H54 (cell line): ENCODE measurements at regions not wholly inside any gene's neighbourhood (a gene's known extent, or its start where the extent isn't known, plus 50 kb on each side); places are given as distances from the start of the nearest gene placed in this dataset.

Experiments
- DNase-seq: peaks from one replicate; pipeline ENCODE4 v3.0.0; 2011; ENCODE audit warnings: low spot score, mixed read lengths; ENCODE audit not compliant: insufficient read length
- FAIRE-seq: peaks from 3 replicates; lab custom pipeline; 2011; peaks lifted over from hg19 to GRCh38; lab: Jason Lieb, UNC
- POLR2A ChIP-seq: IDR thresholded peaks from 2 replicates; pipeline ENCODE4 v1.6.1; 2011; ENCODE audit warnings: low read depth, mild to moderate bottlenecking, low read length

GRCh38 chr16:35733278-35733965, 2274.0 kb downstream of the TP53TG3F start:
- no peak for TF ChIP-seq POLR2A
- FAIRE-seq (no peak), DNase-seq (no peak)

- no peak for DNase-seq
These were observed 2274.7 kb downstream of the TP53TG3F start for GRCh38 chr16:35733971-35734702.

GRCh38 chr16:35734728-35735402, 2275.5 kb downstream of the TP53TG3F start:
- DNase-seq (no peak), FAIRE-seq (no peak)
- no peak for TF ChIP-seq POLR2A

More at GRCh38 chr16:35733971-35734702, 2274.7 kb downstream of the TP53TG3F start:
- TF ChIP-seq POLR2A = no peak
- FAIRE-seq = no peak

- no peak for TF ChIP-seq POLR2A
- DNase-seq = no peak
- no peak for FAIRE-seq
These were observed 2276.2 kb downstream of the TP53TG3F start for GRCh38 chr16:35735403-35736251.

GRCh38 chr16:35736546-35736945, 2277.1 kb downstream of the TP53TG3F start:
- FAIRE-seq (no peak), DNase-seq (no peak)

GRCh38 chr16:35737076-35737475, 2277.7 kb downstream of the TP53TG3F start:
- no peak for TF ChIP-seq POLR2A
- DNase-seq (no peak), FAIRE-seq (no peak)

More at GRCh38 chr16:35736546-35736945, 2277.1 kb downstream of the TP53TG3F start:
- TF ChIP-seq POLR2A = no peak

- no peak for FAIRE-seq
- no peak for DNase-seq
- no peak for TF ChIP-seq POLR2A
These were observed 2282.1 kb downstream of the TP53TG3F start for GRCh38 chr16:35741546-35741945.

GRCh38 chr16:35743101-35743692, 2283.8 kb downstream of the TP53TG3F start:
- DNase-seq (no peak), FAIRE-seq (no peak)
- TF ChIP-seq POLR2A = no peak

- DNase-seq = no peak
- TF ChIP-seq POLR2A = no peak
- no peak for FAIRE-seq
These were observed 2284.7 kb downstream of the TP53TG3F start for GRCh38 chr16:35744084-35744483.

- no peak for FAIRE-seq
- TF ChIP-seq POLR2A = no peak
- no peak for DNase-seq
These were observed 2285.3 kb downstream of the TP53TG3F start for GRCh38 chr16:35744726-35745125.

- no peak for DNase-seq
- FAIRE-seq = no peak
- TF ChIP-seq POLR2A = no peak
These were observed 2285.8 kb downstream of the TP53TG3F start for GRCh38 chr16:35745191-35745590.

- DNase-seq (no peak), FAIRE-seq (no peak)
- TF ChIP-seq POLR2A = no peak
These were observed 2286.4 kb downstream of the TP53TG3F start for GRCh38 chr16:35745821-35746248.
